Subcutaneous abdominal adipose tissue (tissue), 5 donors: ENCODE measurements at regions not wholly inside any gene's neighbourhood (a gene's known extent, or its start where the extent isn't known, plus 50 kb on each side); places are given as distances from the start of the nearest gene placed in this dataset.

Source experiments
- H3K27ac ChIP-seq: one replicate; pipeline ENCODE4 v1.7.0; 2013; ENCODE audit warnings: low read depth, mild to moderate bottlenecking, inconsistent platforms, low read length, moderate library complexity
- H3K27me3 ChIP-seq, 5 donors: one replicate each; pipeline ENCODE4 v1.7.0; 2013; ENCODE audit warnings: low read length in 5 of 5, inconsistent platforms in 1 of 5; ENCODE audit not compliant: control insufficient read depth in 5 of 5, insufficient read depth in 4 of 5
- H3K36me3 ChIP-seq, 5 donors: one replicate each; pipeline ENCODE4 v1.7.0; 2013; ENCODE audit warnings: low read length in 5 of 5; ENCODE audit not compliant: control insufficient read depth in 5 of 5, insufficient read depth in 5 of 5
- H3K4me1 ChIP-seq, 5 donors: one replicate each; pipeline ENCODE4 v1.7.0; 2013; ENCODE audit warnings: low read length in 5 of 5, mild to moderate bottlenecking in 3 of 5, moderate library complexity in 1 of 5; ENCODE audit not compliant: control insufficient read depth in 5 of 5, insufficient read depth in 5 of 5
- H3K4me3 ChIP-seq, 5 donors: one replicate each; pipeline ENCODE4 v1.7.0; 2013; ENCODE audit warnings: low read length in 5 of 5, low read depth in 1 of 5
- H3K9ac ChIP-seq, 5 donors: one replicate each; pipeline ENCODE4 v1.7.0; 2013; ENCODE audit warnings: low read length in 5 of 5, mild to moderate bottlenecking in 4 of 5, moderate library complexity in 3 of 5
- H3K9me3 ChIP-seq, 5 donors: one replicate each; pipeline ENCODE4 v1.7.0; 2013; ENCODE audit warnings: low read length in 5 of 5; ENCODE audit not compliant: control insufficient read depth in 5 of 5
- donor health status: healthy.
- donor health status: healthy.
- donor health status: healthy.
- donor health status: healthy.
- donor health status: healthy.

- Histone ChIP-seq H3K27ac (no peak overlapping the region), H3K4me3 (no peak overlapping the region), H3K27me3 (no peaks in the 10 kb centered on the region), H3K9me3 (no peaks in the 10 kb centered on the region), H3K36me3 (no peaks in the 10 kb centered on the region), H3K4me1 (peaks cover 0 to 23% (median 8%) of the 10 kb centered on the region in 5 donors), H3K9ac (no peak overlapping the region)
These were observed 216.8 kb downstream of the RPS24 start for GRCh38 chr10:78250313-78251015.

- H3K27ac ChIP-seq: no peak overlapping the region
- H3K4me1 ChIP-seq: peaks cover 0 to 25% (median 8%) of the 10 kb centered on the region in 5 donors
- H3K9ac ChIP-seq: no peak overlapping the region
- H3K36me3 ChIP-seq: no peaks in the 10 kb centered on the region
- no peaks in the 10 kb centered on the region for H3K9me3 ChIP-seq
- no peaks in the 10 kb centered on the region for H3K27me3 ChIP-seq
- H3K4me3 ChIP-seq: no peak overlapping the region
These were observed 217.3 kb downstream of the RPS24 start for GRCh38 chr10:78251016-78251385.

- Histone ChIP-seq H3K36me3 (no peaks in the 10 kb centered on the region), H3K9me3 (no peaks in the 10 kb centered on the region), H3K27ac (no peak overlapping the region), H3K9ac (no peak overlapping the region), H3K27me3 (no peaks in the 10 kb centered on the region), H3K4me1 (peaks cover 0 to 30% (median 13%) of the 10 kb centered on the region in 5 donors), H3K4me3 (no peak overlapping the region)
These were observed 218.6 kb downstream of the RPS24 start for GRCh38 chr10:78252286-78252685.

- H3K27me3 ChIP-seq: no peaks in the 10 kb centered on the region
- H3K9ac ChIP-seq: no peak overlapping the region
- H3K27ac ChIP-seq: no peak overlapping the region
- peaks cover 0 to 28% (median 11%) of the 10 kb centered on the region in 5 donors for H3K4me1 ChIP-seq
- H3K4me3 ChIP-seq: no peak overlapping the region
- H3K9me3 ChIP-seq: no peaks in the 10 kb centered on the region
- H3K36me3 ChIP-seq: no peaks in the 10 kb centered on the region
These were observed 219.6 kb downstream of the RPS24 start for GRCh38 chr10:78253063-78253853.

GRCh38 chr10:78254013-78254412, 220.3 kb downstream of the RPS24 start:
- Histone ChIP-seq H3K4me3 (no peak overlapping the region), H3K36me3 (no peaks in the 10 kb centered on the region), H3K4me1 (peaks cover 0 to 21% (median 8%) of the 10 kb centered on the region in 5 donors)

GRCh38 chr10:78255214-78255613, 221.6 kb downstream of the RPS24 start:
- Histone ChIP-seq H3K4me1 (peaks cover 0 to 16% (median 8%) of the 10 kb centered on the region in 5 donors), H3K9me3 (no peaks in the 10 kb centered on the region), H3K4me3 (no peak overlapping the region), H3K27me3 (no peaks in the 10 kb centered on the region), H3K36me3 (no peaks in the 10 kb centered on the region), H3K9ac (no peak overlapping the region), H3K27ac (no peak overlapping the region)

More at GRCh38 chr10:78254013-78254412, 220.3 kb downstream of the RPS24 start:
- Histone ChIP-seq H3K9ac (no peak overlapping the region), H3K9me3 (no peaks in the 10 kb centered on the region), H3K27me3 (no peaks in the 10 kb centered on the region), H3K27ac (no peak overlapping the region)

GRCh38 chr10:78255796-78256638, 222.4 kb downstream of the RPS24 start:
- Histone ChIP-seq H3K4me1 (peaks cover 0 to 9% (median 8%) of the 10 kb centered on the region in 5 donors), H3K9ac (no peak overlapping the region), H3K36me3 (no peaks in the 10 kb centered on the region), H3K27ac (no peak overlapping the region), H3K9me3 (no peaks in the 10 kb centered on the region), H3K27me3 (no peaks in the 10 kb centered on the region), H3K4me3 (no peak overlapping the region)

GRCh38 chr10:78258323-78259030, 224.8 kb downstream of the RPS24 start:
- Histone ChIP-seq H3K36me3 (no peaks in the 10 kb centered on the region), H3K4me1 (peaks cover 0 to 9% (median 8%) of the 10 kb centered on the region in 5 donors), H3K4me3 (no peak overlapping the region), H3K9me3 (no peaks in the 10 kb centered on the region), H3K9ac (no peak overlapping the region), H3K27ac (no peak overlapping the region), H3K27me3 (no peaks in the 10 kb centered on the region)

- H3K4me3 ChIP-seq: no peak overlapping the region
- no peak overlapping the region for H3K27ac ChIP-seq
- no peaks in the 10 kb centered on the region for H3K9me3 ChIP-seq
- no peak overlapping the region for H3K9ac ChIP-seq
- peaks cover 0 to 9% (median 8%) of the 10 kb centered on the region in 5 donors for H3K4me1 ChIP-seq
- H3K27me3 ChIP-seq: no peaks in the 10 kb centered on the region
- H3K36me3 ChIP-seq: no peaks in the 10 kb centered on the region
These were observed 225.7 kb downstream of the RPS24 start for GRCh38 chr10:78259391-78259790.
